Limb (tissue), 2 donors: ENCODE measurements at regions not wholly inside any gene's neighbourhood (a gene's known extent, or its start where the extent isn't known, plus 50 kb on each side); places are given as distances from the start of the nearest gene placed in this dataset.
A peak's percentile ranks its signal among the peaks of the same experiment; 100 is the strongest.

ENCODE experiments used
- DNase-seq, 2 donors: peaks; one replicate each; pipeline ENCODE4 v3.0.0-alpha.2; 2016; ENCODE audit errors: extremely low spot score in 2 of 2

DNA sequence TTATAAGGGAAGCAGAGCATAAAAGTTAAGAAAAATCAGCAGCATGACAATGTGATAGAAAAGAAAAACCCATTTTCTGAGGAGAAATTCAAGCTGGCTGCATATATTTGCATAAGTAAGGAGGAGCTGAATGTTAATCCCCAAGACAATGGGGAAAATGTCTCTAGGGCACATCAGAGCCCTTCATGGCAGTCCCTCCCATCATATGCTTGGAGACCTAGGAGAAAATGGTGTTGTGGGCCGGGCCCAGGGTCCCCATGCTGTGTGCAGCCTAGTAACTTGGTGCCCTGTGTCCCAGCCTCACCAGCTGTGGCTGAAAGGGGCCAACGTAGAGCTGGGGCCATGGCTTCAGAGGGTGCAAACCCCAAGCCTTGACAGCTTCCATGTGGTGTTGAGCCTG is 100.6 kb upstream of the PLPPR4 start:
- no peak for DNase-seq

DNA sequence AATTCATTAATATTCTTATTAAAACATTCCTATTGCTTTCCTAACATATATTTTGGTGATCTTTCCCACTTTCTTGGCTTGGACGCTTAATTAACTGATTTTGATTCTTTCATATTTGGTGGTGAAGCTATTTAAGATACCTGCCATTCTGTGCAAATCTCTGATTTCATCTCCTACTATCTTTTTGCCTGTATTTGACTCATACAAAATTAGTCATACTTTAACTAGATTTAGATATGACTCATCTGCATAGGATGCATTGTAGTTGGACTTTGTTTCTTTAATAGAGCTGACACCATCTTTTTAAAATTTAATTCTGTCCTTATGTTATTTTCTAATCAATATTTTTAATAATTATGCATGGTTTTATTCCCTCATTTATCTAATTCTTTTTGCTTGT is 93.8 kb upstream of the PLPPR4 start:
- no peak for DNase-seq

DNA sequence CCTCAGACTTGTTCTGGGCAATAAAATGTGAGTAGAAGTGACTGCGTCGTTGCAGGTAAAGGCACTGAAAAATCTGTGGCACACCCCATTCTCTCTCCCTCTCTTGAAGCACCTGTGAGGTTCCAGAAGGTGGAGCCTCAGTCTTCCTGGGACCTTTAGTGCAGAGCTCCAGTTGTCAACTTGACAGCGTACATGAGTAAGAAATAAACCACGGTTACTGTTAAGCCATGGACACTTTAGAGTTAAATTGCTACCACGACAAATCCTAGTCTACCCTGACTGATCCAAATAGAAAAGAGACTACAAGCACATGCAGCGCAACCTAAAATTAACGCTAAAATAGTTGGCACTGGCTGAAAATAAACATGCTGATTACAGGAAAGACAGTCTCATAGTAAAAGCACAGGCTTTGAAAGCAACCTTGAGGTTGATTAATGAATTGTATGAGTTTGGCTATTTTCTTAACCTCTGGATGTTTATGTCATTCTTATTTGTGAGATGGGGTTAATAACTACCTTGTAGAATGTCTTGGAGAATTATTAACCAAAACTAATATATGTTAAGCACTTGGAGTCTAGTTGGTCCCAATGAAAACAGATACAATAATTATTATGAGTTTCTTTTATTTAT is 93.0 kb upstream of the PLPPR4 start:
- DNase-seq, result no peak

DNA sequence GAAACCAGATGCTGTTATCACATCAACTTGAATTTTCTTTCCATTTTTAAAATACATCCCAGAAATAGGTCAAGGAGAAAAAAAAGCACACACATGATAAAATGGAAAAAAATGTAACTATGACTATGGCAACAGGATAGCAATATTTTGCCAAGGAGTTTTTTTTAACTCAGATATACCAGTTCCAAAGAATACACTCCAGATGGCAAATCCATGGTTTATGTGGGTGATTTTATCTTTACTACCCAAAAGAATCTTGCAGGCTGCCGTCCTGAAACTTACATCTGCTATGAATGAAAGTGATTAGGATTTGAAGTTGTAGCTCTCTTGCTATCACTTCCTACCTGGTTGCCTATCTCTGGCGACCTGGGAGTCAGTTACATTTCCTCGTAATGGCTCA is 91.0 kb upstream of the PLPPR4 start:
- DNase-seq, result no peak

DNA sequence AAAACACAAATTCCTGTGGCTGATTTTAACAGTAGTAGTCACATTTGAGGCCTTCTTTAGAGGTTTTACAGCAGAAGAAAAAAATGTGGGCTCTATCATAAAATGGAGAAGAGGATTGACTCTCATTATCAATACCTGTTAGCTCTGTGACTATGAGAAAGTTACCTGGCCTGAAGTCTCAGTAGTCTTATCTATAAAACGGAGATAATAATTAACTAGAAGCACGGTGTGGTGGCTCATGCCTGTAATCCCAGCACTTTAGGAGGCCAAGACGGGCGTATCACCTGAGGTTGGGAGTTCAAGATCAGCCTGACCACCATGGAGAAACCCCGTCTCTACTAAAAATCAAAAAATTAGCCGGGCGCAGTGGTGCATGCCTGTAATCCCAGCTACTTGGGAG is 90.4 kb upstream of the PLPPR4 start:
- DNase-seq, result no peak

DNA sequence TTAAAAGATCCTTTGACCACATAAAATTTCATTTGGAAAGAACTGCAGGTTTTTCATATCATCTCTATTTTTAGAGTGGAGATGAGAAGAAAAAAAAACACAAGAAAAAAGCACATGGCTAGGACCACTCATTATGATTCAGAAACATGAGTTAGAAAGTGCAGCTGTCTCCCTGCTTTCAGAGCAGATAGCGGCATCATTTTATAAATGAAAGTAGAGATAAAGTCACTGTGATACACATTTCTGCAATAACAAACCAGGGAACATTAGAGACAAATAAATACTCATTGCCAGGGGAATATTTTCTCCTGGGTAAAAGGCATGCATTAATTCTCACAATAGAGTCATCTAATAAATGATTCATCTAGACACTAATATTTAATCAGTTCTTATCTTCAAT is 87.5 kb upstream of the PLPPR4 start:
- no peak for DNase-seq

DNA sequence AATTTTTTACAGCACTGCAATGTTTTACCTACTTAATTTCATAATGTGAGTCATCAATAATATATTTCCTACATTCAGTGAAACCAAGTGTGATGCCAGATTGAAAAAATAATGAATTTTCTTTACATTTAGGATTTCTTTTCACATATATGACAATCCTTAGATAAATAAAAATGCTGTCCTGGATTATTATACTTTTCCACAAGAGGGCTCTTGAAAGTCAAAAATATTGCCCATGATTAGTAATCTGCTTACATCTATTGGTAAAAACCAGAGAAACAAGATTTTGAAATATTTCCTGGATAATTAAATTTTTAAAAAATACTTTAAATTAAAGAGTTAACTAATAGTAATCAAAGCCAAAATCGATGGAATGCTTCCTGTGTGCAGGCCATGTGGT is 86.8 kb upstream of the PLPPR4 start:
- peak in 1 of 2 donors; percentile 34 for DNase-seq

DNA sequence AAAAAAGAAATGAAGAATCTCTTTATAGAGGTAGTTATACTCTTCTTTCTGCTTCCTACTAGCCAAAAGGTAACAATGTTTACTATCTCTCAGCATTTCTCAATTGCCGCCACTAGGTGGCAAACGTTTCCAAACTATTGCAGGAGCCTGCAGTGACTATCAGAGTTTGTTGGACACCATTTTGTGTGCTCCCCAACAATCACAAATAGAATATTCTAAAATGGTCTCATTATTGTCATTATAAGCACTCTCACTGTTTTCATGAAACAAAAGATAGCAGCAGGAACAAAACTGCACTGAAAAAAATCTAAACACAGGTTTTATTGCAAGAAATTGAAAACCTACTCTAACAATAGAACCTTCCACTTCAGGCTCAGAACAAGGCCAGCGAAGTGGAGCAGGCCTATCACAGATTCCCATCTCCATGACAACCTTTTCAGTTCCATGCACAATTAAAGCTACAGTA is 83.9 kb upstream of the PLPPR4 start:
- peak; percentile 70 to 82 for DNase-seq

DNA sequence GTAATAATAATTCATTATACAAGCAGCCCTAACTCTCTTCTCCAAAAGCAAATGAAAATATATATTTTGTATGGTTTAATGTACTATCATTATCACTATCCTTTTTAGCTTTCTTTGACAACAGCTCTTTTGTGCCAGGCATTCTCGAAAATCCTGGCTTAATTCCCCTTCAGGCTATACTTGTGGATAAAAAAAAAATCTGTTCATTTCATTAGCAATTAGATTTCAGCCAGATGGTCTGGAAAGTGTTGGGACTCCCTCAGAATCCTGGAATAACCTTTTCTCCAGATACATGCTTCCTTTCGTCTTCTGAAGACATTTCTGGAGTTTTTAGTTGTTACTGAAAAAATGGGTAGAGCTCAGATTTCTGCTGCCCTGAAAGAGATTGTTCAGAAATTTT is 83.4 kb upstream of the PLPPR4 start:
- no peak for DNase-seq

DNA sequence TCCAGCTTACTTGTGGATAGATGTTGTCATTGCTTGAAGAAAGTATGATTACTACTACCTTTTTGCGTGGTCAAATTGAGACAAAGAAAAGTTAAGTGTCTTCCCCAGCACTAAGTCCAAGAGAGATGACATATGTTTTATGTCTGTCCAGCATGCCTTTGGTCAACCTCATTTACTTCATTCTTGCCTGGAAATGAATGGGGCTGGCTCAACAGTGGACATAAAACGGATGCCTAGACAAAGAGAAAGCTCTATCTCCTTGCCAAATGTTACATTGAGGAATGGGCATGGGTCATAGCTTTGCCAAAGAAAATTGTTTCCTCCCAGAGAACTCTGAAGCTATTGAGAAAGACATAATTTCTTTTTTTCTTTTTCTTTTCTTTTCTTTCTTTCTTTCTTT is 82.4 kb upstream of the PLPPR4 start:
- no peak for DNase-seq

DNA sequence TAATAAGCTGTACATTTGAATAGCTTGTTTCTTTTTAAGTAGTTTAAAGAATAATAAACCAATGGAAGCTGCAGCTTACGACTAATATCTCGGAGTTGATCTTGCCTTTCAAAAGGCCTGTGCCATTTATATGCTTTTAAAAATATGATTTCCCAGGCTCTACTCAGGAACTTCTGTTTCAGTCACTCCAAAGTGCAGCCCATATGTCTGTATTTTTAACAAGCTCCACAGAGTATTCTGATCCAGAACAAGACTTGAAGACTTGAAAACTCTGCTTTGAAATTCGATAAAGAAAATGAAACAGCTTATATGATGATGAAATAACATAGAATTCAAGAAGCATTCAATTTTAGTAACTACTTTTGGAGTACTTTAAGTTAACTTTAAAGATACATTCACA is 79.1 kb upstream of the PLPPR4 start:
- DNase-seq, result no peak

DNA sequence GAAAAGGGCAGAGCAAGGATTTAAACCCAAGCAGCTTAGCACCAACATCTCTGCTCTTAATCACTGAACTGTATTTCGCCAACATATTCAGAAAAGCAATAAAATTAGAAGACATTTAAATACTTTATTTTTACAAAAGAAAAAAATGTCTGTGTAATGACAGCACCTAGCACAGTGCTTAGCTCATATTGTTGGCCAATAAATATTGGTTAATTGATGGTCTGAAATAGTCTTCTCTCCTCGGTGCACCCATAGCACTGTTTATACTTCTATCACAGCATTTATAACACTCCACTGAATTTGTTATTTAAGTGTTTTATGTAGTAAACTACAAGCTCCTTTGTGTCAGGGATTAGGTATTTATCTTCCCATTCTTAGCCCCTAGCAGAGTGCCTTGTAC is 70.9 kb upstream of the PLPPR4 start:
- no peak for DNase-seq

DNA sequence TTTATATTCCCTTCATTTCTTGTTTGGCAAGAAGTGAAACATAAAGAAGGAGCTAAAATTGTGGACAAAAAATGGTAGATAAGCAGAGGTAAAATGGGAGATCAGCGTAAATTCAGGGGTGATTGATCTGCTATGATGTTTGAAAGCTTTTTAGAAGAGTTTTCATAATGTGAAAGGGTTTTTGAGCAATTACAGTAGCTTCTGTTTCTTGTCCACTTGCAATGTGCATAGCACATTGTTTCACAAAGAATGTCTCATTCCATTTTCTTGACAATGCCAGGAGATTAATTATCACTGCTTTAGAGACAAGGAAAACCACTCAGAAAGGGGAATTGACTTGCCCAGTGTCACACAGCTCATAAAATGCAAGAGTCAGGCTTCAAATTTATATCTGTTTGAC is 65.9 kb upstream of the PLPPR4 start:
- DNase-seq, result no peak

DNA sequence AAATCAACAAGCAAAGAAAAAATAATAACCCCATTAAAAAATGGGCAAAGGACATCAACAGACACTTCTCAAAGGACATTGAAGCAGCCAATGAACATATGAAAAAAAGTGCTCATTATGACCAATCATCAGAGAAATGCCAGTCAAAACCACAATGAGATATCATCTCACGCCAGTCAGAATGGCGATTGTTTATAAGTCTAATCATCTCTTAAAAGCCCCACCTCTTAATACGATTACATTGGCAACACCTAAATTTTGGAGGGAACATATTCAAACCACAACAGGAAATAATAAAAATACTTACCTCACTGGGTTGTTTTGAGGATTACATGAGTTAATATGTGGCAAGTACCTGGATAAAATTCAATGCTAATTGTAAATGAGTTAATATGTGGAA is 57.1 kb upstream of the PLPPR4 start:
- no peak for DNase-seq
